Left hindlimb (tissue), 1 donor: ENCODE measurements at regions not wholly inside any gene's neighbourhood (a gene's known extent, or its start where the extent isn't known, plus 50 kb on each side); places are given as distances from the start of the nearest gene placed in this dataset.

ENCODE experiments used
- DNase-seq: peaks from one replicate; pipeline ENCODE4 v3.0.0-alpha.2; 2018

DNA sequence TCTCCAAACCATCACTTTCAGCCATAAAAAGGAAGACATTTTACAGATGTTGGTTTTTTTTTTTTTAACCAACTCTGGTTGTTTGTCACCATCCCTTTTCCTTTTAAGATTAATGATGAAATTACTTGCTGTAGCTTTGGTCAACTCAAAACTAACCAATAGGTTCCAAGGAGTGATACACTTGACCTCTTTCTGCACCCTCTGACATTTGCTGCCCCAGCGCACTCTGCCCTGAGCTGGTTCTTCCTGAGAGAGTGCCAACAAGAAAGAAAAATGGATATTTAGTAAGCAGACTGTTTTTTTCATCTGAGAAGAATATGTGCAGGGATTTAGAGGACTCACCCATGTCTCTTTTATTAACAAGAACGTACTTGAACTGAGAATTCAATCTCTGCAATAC, 520.0 kb downstream of the TXNL1 start:
- DNase-seq = no peak

DNA sequence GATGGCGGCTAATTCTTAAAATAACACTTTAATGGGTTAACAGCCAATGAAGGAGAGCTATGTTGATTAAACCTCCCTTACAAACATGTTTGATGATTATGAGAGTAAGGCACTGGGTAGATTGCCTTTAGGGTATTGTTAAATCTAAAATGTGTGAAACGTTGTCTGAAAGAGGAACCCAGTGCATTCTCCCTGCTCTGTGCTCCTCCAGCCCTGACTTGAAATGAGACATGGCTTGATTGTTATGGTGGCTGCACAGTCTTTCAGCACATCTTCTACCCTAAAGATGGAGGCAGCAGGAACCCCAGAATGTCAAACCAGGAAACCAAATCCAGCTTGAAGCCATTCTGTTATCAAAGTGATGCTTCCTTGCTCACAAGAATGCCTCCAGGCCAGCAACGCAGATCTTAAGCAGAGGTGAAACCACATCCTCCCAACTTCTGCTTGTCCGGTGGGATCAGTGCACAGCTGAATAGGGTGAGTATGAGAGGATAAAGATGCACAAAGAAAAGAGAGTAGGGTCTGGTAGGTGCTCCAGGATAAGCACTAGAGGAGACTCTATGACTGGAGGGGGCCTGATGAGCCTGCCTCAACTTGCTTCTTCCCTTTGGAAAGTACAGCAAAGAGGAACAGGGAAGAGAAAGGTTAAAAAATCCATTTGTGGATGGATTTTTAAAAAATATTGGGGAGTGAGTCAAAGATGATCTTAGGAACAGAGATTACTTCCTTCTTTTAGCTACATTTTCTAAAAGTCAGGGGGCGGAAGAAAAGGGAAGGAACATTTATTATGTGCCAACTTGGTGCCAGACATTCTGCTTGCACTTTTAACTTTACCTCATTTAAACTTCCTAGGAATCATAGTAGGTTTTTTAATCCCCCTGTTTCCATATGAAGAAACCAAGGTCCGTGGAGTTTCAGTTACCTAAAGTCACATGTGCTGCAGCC, 523.0 kb downstream of the TXNL1 start:
- DNase-seq = no peak

DNA sequence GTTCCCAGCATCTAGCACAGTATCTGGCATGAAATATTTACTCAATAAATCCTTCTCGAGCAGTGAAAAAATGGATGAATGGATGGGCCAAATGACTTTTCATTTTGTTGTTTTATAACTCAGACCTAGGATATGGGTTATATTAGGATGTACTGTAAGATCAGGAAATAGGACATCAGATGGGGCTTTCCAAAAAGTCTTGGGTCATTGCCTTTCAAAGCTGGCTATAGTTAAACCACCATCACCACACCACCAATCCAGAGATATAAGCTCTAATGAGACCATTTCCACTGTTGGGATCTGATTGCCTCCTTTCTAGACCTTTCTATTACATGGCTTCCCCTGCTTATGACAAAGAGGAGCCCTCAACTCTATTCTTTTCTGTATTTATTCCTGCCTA, 525.0 kb upstream of the TCF4 start:
- DNase-seq = no peak

DNA sequence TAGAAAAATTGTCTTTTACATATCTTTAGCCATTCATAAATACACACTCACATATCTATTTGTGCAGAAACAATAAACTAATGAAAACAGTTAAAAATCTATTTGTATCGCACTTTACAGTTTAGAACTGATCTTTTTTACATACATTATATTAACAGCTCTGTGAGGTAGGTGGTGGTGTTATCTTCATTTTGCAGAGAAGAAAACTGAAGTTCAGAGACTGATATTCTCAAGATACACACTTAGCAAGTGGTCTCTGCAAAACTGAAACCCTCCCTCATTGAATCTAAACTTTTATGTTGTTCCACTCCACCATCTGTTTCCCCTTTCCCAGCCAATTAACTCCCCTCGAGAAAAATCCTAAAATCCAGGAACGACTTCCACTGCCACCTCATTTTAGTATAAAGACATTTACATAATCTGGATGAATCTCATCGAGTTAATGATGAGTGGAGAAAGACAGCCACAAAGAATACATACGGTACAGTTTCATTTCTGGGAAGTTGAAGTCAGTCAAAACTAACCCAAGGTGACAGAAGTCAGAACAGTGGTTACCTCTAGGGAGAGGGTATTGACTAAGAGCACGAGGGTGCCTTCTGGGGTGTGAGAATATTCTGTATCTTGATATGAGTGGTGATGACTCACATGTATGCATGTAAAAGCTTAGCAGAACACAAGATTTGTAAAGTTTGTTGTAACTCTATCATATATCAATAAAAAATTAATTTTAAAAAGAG, 524.2 kb upstream of the TCF4 start:
- DNase-seq = no peak

DNA sequence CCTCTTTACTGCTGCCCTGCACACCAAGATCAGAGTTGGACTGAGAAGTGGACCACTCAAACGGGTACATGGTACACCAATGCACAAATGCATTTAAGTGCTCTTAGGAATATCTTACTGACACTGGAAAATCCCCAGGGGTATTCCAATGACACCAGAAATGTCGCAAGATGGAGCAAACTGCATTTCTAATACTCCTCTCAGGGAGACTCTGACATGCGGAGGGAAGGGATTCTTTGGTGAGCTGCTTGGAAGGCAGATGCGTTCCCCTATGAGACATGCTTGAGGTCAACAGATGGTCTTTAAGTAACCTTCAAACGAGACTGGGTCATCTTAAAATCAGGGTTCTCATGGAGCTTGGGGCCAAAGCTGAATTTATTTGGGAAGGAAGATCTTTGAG, 521.8 kb upstream of the TCF4 start:
- DNase-seq = no peak

DNA sequence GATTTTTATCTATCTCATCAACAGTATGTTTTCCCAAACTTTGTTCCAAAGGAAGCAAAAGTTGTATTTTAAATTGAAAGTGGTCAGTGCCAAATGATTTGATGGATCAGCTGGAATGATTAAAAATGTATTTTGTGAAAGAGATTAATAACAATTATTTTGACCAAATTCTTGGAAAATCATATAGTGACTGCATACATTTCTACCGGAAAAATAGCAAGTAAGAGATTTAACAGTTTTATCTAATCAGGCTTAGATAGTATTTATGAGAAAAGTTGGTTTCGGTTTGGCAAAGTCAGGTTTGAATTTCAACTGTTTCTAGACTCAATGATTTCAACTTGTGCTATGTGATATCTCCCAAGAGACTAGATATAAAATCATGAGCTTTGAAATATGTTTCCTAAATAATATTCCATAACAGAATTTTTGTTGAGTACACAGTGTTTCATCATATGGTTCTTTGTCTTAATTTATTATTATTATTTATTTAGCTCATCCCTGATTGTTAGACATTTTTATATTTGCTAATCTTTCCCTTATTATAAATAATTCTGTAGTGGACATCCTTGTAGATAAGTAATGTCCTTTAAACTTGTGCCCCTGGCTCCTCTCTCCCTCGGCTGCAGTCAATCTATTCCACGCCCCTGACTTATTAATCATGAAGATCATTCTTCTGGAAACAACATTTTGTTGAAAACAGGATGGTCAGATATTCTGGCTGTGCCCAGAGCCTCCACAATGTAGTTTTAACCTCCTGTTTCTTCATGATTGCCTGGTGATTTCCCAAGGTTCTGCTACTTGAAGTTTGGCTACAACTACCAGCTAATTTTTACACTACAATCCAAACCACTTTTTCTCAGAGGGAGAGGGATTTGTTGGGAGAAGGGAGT, 520.7 kb upstream of the TCF4 start:
- DNase-seq = no peak

DNA sequence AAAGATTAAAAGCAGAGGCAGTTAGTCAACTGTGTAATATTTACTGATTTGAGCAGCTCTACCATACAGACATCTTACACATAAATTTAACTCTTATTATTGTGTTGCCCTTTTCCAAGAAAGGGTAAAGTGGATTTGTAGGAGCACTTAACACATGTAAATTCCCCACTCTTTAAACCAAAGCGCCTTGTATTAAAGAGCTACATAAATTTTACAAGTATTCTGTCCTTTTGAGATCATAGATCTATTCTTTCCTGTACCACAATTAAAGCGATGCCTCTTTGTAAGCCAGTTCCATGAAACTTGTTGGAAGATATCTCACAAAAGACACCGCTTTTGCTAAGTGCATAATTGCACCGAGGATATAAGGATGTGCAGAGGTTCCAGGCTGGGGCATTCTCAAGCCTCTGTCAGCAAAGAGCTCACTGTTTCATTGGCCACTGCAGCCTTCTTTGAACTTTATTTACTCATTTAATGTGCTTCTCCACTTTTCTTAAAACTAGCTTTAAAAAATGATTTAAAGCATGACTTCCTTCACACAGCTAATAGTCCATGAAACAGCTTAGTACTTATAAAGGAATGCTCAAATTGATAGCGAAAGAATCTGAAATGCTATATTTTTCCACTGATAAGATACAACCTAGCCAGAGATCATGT, 520.0 kb upstream of the TCF4 start:
- no peak for DNase-seq

DNA sequence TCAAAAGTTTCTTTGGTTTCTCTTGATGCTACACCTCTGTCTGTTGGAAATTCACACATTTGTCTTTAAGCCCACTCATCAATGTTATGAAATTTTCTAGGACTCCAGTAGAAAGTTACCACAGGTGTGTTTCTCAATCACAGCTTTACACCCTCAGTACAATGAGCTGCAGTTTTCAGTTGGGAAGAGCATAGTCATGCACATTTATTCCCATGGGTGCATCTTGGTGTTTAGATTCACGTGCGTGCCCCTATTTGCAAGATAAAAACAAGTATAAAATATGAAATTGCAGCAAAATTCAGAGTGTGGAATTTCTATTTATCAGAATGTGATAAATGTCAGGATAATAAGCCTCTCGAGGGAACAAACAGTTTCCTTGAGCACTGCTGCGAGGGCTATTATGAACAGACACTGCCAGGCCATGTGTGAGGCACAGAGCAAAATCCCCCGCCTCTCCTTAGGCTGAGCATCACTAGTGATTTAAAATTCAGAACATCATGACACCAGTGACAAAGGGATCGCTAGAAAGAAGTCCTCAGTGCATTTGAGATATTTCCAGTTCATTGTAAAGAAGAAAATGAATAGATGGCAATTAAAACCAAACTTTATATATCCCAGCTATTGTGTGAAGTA, 512.2 kb upstream of the TCF4 start:
- no peak for DNase-seq

DNA sequence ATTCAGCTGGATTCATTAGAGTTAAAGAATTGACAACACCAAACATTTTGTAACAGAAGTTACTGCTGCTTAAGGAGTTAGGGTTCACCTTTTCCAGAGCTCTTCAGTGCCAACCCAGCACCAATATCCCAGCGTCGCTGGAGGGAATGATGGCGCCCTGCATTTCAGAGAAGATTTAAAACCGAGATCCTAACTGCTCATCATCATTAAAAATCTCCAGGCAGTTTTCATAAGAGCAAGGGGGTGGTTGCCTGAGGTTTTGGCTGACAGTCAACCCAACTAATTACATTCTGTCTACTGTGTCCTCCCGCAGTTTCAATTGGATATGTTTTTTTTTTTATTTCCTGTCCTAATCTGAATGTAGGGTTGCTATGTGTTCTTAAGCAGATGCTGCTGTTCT, 509.6 kb upstream of the TCF4 start:
- no peak for DNase-seq

DNA sequence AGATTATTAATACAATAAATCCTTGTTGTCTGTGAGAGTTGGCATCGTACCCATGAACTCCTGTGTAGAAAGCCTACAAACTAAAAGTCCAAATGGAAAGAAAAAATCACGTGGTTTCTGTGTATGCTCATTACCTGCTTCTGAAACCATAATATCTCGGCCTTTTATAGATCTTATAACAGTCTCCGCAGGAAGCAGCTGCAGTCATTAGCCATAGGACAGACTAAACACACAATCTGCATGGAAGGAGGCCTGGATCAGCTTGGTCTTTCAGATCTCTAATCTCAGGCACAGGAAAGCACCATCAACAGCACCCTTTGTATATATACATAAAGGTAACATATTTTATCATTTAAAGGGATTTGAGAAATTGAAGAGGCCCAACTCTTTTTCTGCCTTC, 508.9 kb upstream of the TCF4 start:
- DNase-seq = no peak

DNA sequence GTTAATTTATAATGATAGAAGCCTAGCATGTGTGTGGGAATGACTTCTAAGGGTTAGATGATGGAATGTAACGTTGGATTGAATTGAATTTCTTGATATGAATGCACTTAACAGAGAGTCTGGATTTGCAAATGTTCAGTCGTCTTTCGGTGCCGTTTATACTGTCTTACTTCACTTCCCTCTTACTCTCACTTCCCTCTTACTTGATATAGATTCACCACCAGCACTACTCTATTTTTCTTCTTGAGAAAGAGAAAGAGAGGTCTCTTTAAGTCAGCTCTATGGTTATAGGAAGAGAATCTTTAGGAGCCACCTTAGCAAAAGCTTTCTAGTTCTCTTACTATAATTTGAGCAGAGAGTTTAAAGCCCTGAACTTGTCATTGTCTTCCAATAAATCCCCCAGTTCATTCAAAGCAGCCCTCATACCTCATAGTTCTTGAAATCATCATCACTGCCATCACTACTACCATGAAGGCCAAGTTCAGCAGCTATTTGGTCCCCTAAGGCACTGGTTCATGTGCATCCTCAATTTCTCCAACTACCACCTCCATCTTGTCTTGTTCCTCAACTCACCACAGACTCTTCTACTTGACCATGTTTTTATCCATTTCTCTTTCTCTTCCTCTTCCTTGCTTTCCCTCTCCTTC, 501.7 kb upstream of the TCF4 start:
- DNase-seq = no peak

DNA sequence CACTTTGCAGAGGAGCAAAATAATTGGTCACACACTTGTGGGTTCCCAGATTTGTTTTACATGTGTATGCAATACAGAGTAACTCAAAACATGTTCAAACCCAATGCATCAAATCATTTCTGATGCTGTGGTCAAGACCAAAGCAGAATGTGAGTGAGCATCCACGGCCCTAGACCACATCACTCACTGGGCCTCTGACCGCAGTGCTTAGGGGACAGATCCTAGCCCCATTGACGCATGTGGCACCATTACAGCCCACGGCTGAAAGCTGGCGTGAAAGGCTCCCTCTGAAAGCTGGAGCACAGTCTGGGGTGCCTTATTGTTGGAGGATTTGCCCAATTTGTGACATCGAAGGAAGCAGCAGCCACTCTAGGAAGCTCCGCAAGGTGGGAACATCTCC, 498.8 kb upstream of the TCF4 start:
- no peak for DNase-seq

DNA sequence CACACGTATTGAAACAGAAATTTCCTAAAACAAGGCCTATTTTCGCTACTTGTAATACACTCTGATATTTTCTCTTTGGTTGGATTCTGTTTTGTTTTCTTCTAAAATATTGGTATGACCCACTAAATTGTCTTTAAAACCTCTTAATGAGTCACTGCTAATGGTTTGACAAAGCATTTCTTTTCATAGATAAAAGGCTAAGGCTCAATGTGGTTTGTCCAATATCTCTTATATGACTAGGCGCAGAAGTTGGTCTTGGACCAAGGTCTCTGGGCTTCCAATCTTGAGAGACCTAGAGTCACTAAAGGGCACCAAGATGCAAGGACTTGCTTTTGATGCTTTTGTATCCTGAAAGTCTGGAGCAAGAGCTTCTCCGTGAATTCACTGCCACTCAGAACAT, 498.2 kb upstream of the TCF4 start:
- DNase-seq = no peak

DNA sequence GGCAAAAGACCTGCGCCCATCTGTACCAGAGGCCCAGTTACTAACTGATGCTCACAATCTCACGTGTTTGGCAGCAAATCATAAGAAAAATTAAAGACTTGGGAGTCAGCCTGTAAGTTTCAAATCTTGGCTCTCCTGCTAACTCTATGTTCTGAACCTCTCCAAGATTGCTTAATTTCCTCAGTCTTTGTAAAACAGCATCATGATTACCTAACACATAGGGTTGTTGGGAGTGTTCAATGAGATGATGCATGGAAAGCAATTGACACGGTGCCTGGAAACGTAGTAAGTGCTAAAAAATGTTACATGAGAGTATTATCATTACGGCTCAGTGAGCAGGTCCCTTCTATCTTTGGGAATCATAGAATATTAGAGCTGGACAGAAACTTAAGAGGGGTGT, 497.6 kb upstream of the TCF4 start:
- DNase-seq = peak; percentile 47

DNA sequence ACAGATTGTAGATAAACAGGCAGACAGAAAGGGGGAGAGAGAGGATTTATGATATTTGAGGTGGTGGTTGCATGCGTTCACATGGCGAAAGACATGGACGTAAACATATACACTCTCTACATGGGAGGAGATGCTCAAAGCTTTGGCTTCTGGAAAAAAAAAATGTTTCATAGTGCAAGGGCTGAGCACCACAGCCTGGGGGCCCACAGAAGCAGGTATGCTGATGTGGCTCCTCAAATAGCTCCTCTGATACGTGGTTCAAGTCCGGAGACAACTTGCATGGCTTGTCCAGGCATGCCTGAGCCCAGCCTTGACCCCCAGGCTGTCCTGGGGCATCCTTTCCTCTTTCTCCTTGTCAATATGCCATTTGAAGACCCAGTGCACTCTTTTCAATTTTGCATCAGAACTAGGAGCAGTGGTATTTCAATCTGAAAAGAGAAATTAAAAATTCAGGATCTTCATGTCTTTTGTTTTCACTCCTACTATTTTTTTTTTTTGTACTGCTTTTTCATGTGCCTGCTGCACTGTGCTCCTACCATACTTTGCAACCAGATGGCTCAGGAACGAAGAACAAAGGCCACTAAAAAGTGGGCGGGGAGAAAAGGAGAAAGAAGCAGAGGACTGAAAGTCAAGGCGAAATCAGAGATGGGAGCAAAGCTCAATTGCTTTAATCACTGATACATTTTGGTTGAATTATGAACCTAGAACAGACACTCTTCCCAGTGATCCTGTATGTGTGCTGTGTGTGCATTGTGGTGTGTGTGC, 495.7 kb upstream of the TCF4 start:
- peak; percentile 61 for DNase-seq

DNA sequence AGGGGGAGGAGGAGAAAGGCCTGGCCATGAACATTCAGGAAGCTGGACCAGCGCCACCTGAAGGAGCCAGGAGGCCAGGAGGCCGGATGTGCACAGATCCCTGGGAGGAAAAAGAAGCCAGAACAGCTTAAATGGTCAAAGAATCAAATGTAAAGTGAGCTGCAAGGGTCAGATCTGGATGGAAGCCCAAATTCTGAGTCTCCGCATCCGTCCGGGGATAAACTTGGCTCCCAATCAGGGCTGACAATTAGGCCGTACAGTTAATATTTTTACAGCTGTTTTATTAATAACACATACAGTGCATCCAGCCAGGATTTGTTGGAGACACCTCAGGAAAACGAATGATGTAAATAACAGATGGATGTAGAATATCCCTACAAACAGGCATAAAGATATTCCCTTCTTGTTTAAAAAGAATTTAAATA, 495.1 kb upstream of the TCF4 start:
- peak; percentile 93 for DNase-seq

DNA sequence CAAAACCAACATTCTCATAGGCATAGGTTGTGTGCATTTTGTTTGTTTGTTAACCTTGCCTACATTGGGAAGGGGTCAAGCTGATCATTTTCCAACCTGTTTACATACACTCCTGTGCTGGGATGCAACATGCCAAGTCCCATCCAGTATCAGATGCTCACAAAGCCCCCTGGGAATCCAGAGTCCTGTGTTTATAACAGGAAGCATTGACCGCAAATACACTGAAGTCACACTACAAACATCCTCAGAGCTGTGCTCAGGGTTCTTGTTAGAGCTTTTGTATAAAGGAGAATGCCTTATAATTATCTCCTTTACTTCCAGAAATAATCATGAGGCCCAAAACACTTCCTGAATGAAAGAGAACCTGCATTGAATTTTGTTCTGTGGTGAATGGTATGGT, 488.7 kb upstream of the TCF4 start:
- DNase-seq = no peak

DNA sequence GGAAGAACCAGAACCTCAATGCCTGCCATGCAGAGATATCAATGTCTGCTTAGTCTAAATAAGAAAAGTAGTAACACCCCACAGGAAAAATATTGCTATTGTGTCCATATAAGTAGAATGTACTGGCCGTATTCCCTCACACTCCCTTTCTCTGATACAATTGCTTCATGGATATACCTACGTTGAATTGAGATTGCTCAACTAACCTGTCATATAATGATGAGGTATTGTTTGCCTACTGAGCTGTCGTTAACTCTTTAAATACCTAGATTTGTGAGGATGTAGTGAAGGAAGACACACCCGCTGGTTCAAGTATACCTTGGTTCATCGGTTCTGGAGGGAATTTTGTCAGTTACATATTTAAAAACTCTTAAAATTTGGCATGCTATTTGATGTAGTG, 480.7 kb upstream of the TCF4 start:
- no peak for DNase-seq

DNA sequence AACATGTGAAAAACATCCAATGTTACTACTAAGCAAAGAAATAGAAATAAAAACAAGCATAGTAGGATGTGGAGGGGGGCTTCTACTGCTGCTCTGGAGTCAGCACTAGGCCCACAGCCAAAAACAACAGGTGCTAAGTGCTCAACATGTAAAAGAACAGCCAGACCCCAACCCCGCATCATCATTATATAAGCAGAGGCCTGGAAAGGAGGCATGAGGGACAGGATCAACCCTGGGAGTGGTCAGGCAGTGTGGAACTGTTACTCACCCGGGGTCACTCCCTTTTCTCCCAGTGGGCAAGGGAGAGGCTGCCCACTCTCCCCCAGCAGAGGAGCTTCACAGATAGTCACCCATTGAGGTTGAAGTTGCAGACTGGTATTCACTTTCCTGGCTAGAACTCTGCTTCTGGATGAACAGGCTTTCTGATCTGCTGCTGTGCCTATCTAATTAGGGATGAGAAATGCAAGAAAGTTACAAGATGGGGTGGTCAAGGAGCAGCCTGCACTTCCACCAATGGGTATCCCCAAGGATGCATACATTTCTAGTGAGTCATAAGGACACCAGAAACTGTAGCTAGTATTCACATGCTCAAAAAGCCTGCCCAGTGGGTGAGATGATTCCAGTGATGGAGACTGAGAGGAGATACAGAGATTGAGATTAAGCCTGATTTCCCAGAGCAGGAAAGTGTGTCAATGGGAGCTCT, 480.1 kb upstream of the TCF4 start:
- peak; percentile 64 for DNase-seq

DNA sequence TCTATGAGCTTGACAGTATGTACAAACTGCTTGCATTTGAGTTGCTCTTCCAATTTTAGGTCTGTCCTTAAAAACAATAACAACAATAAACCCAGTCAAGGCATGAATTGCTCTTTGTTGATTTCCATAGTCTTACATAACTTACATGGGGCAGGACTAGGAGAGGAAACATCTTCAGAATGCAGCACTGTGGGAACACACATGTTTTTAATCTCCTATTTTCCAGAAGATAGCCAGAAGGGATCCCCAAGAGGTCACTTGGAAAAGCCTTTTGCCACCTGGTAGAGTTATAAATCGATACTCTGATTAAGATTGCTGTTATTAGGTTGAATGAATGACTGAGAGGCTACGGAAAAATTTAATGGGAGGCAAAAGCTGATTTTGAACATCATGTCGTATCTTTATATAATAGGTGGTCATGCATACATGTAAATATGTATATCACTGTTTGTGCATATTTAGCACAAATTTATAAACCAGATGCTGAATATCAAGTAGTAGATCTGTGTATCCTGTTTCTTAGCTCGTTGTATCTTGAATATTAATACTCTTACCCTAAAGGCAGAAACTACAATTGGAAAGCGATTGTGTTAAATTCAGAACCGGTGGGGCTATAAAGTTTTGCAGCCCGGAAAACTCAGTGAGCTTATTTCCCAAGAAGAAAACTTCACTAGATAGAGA, 479.4 kb upstream of the TCF4 start:
- DNase-seq = no peak
